ENCODE measurements at regions not wholly inside any gene's neighbourhood (a gene's known extent, or its start where the extent isn't known, plus 50 kb on each side); places are given as distances from the start of the nearest gene placed in this dataset.

- TF ChIP-seq CTCF (optimal IDR thresholded peaks at IDR 0.05 in 1 of 3, IDR thresholded peaks at IDR 0.05 in 1 of 3, conservative IDR thresholded peaks at IDR 0.05 in 1 of 3; ENCODE audit: extremely low read depth in 1 of 3, insufficient read depth in 2 of 3, low read length in 3 of 3) = no peak
- no peak for TF ChIP-seq EZH2 (IDR thresholded peaks at IDR 0.05; ENCODE audit: low read length)
- Histone ChIP-seq H3K36me3 (ENCODE audit: control insufficient read depth in 2 of 2, extremely low read depth in 1 of 2, insufficient read depth in 2 of 2, low read length in 2 of 2) (no peaks in the 10 kb centered on the region), H3K4me3 (ENCODE audit: control insufficient read depth in 2 of 3, extremely low read depth in 1 of 3, insufficient read depth in 2 of 3, low read depth in 1 of 3, low read length in 3 of 3) (no peak overlapping the region), H2AFZ (ENCODE audit: control insufficient read depth, low read length) (no peak overlapping the region), H3K27ac (ENCODE audit: control insufficient read depth, insufficient read depth, low read length) (no peak overlapping the region), H3K9ac (ENCODE audit: control insufficient read depth, extremely low read depth, insufficient read depth, low read length) (no peak overlapping the region), H4K20me1 (ENCODE audit: control insufficient read depth, extremely low read depth, insufficient read depth, low read length) (no peaks in the 10 kb centered on the region), H3K9me1 (ENCODE audit: control insufficient read depth, extremely low read depth, insufficient read depth, low read length) (no peaks in the 10 kb centered on the region), H3K27me3 (ENCODE audit: control insufficient read depth, extremely low read depth, insufficient read depth, low read length) (no peaks in the 10 kb centered on the region), H3K4me2 (ENCODE audit: control insufficient read depth, extremely low read depth, insufficient read depth, low read depth, low read length) (no peak overlapping the region), H3K9me3 (ENCODE audit: control insufficient read depth, low read depth, low read length) (no peaks in the 10 kb centered on the region), H3K4me1 (ENCODE audit: control insufficient read depth, extremely low read depth, insufficient read depth, low read length) (peaks cover 16% of the 10 kb centered on the region), H3K79me2 (ENCODE audit: control insufficient read depth, insufficient read depth, low read length) (no peaks in the 10 kb centered on the region)
- FAIRE-seq (peak; percentile 49), DNase-seq (ENCODE audit: low read depth, low spot score) (no peak)
- dilution Hi-C loops (cut with MboI; ENCODE audit: extremely low pct_ligation_motif_present, low sequenced_read_pairs) = no loop called here
Observed at GRCh38 chr2:12982149-12982584, 265.4 kb downstream of the TRIB2 start.

DNA sequence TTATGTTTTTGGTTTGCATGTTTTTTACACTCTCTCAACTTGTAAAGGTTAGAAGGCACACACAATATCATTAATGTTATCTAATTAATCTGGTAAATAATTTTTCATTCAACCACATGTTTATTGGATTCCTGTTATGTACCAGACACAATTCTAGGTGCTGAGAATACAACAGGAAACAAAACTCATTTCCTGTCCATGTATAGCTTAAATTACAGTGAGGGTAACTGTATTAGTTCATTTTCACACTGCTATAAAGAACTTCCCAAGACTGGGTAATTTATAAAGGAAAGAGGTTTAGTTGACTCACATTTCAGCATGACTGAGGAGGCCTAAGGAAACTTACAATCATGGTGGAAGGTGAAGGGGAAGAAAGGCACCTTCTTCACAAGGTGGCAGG is 270.5 kb downstream of the TRIB2 start:
- no peaks in the 10 kb centered on the region for H3K9me3 ChIP-seq (ENCODE audit: control insufficient read depth, low read depth, low read length)

More for the DNA sequence above, 270.5 kb downstream of the TRIB2 start:
- TF ChIP-seq CTCF (optimal IDR thresholded peaks at IDR 0.05 in 1 of 3, IDR thresholded peaks at IDR 0.05 in 1 of 3, conservative IDR thresholded peaks at IDR 0.05 in 1 of 3; ENCODE audit: extremely low read depth in 1 of 3, insufficient read depth in 2 of 3, low read length in 3 of 3) = no peak
- no peak for TF ChIP-seq EZH2 (IDR thresholded peaks at IDR 0.05; ENCODE audit: low read length)
- DNase-seq (ENCODE audit: low read depth, low spot score) (no peak), FAIRE-seq (no peak)
- Histone ChIP-seq H3K27ac (ENCODE audit: control insufficient read depth, insufficient read depth, low read length) (no peak overlapping the region), H3K9ac (ENCODE audit: control insufficient read depth, extremely low read depth, insufficient read depth, low read length) (no peak overlapping the region), H4K20me1 (ENCODE audit: control insufficient read depth, extremely low read depth, insufficient read depth, low read length) (no peaks in the 10 kb centered on the region), H3K4me2 (ENCODE audit: control insufficient read depth, extremely low read depth, insufficient read depth, low read depth, low read length) (no peak overlapping the region), H3K4me1 (ENCODE audit: control insufficient read depth, extremely low read depth, insufficient read depth, low read length) (no peaks in the 10 kb centered on the region), H2AFZ (ENCODE audit: control insufficient read depth, low read length) (no peak overlapping the region), H3K79me2 (ENCODE audit: control insufficient read depth, insufficient read depth, low read length) (no peaks in the 10 kb centered on the region), H3K9me1 (ENCODE audit: control insufficient read depth, extremely low read depth, insufficient read depth, low read length) (no peaks in the 10 kb centered on the region), H3K27me3 (ENCODE audit: control insufficient read depth, extremely low read depth, insufficient read depth, low read length) (no peaks in the 10 kb centered on the region), H3K4me3 (ENCODE audit: control insufficient read depth in 2 of 3, extremely low read depth in 1 of 3, insufficient read depth in 2 of 3, low read depth in 1 of 3, low read length in 3 of 3) (no peak overlapping the region), H3K36me3 (ENCODE audit: control insufficient read depth in 2 of 2, extremely low read depth in 1 of 2, insufficient read depth in 2 of 2, low read length in 2 of 2) (no peaks in the 10 kb centered on the region)
- dilution Hi-C loops (cut with MboI; ENCODE audit: extremely low pct_ligation_motif_present, low sequenced_read_pairs) = no loop called here
